D341Med (cell line): ENCODE measurements at regions not wholly inside any gene's neighbourhood (a gene's known extent, or its start where the extent isn't known, plus 50 kb on each side); places are given as distances from the start of the nearest gene placed in this dataset.
A peak's percentile ranks its signal among the peaks of the same experiment; 100 is the strongest.

Experiments
- DNase-seq: peaks from one replicate; pipeline ENCODE4 v3.0.0; 2012; ENCODE audit warnings: low spot score

- no peak for DNase-seq
Measured at GRCh38 chr10:31754803-31755624, 173.6 kb downstream of the ARHGAP12 start.

- no peak for DNase-seq
Measured at GRCh38 chr10:31753681-31754080, 174.9 kb downstream of the ARHGAP12 start.

GRCh38 chr10:31752170-31752569, 176.5 kb downstream of the ARHGAP12 start:
- DNase-seq, result no peak

- DNase-seq, result no peak
Measured at GRCh38 chr10:31751738-31752080, 176.9 kb downstream of the ARHGAP12 start.

- DNase-seq, result no peak
Measured at GRCh38 chr10:31751051-31751737, 177.4 kb downstream of the ARHGAP12 start.

- DNase-seq, result peak; percentile 85
Measured at GRCh38 chr10:31749981-31750840, 178.4 kb downstream of the ARHGAP12 start.

- peak; percentile 59 for DNase-seq
Measured at GRCh38 chr10:31749301-31749700, 179.3 kb downstream of the ARHGAP12 start.

- no peak for DNase-seq
Measured at GRCh38 chr10:31745612-31746376, 182.8 kb downstream of the ARHGAP12 start.

- DNase-seq, result no peak
Measured at GRCh38 chr10:31744025-31744424, 184.6 kb downstream of the ARHGAP12 start.

- DNase-seq, result no peak
Measured at GRCh38 chr10:31742255-31742654, 186.4 kb downstream of the ARHGAP12 start.

- DNase-seq, result no peak
Measured at GRCh38 chr10:31741473-31741872, 187.2 kb downstream of the ARHGAP12 start.

- no peak for DNase-seq
Measured at GRCh38 chr10:31739711-31740110, 188.9 kb downstream of the ARHGAP12 start.

- no peak for DNase-seq
Measured at GRCh38 chr10:31739146-31739545, 189.5 kb downstream of the ARHGAP12 start.

GRCh38 chr10:31731711-31732110, 196.9 kb downstream of the ARHGAP12 start:
- no peak for DNase-seq

GRCh38 chr10:31730776-31731175, 197.9 kb downstream of the ARHGAP12 start:
- no peak for DNase-seq

- no peak for DNase-seq
Measured at GRCh38 chr10:31728698-31729224, 199.9 kb downstream of the ARHGAP12 start.

- DNase-seq, result no peak
Measured at GRCh38 chr10:31725436-31725835, 203.2 kb downstream of the ARHGAP12 start.

- DNase-seq, result no peak
Measured at GRCh38 chr10:31724296-31724695, 204.3 kb downstream of the ARHGAP12 start.

GRCh38 chr10:31723106-31723750, 205.4 kb downstream of the ARHGAP12 start:
- no peak for DNase-seq

- DNase-seq, result peak; percentile 85
Measured at GRCh38 chr10:31721096-31721495, 207.5 kb downstream of the ARHGAP12 start.

- DNase-seq, result no peak
Measured at GRCh38 chr10:31720546-31720945, 208.1 kb downstream of the ARHGAP12 start.
